Transverse colon (tissue), 4 donors: ENCODE measurements at regions not wholly inside any gene's neighbourhood (a gene's known extent, or its start where the extent isn't known, plus 50 kb on each side); places are given as distances from the start of the nearest gene placed in this dataset.

Experiments
- DNase-seq: peaks from one replicate; pipeline ENCODE4 v3.0.0-alpha.2; 2019
- H3K27ac ChIP-seq, 4 donors: fragments of 200-600 bp; sonication (generic); 2 replicates each; pipeline ENCODE4 v1.5.1; 2016 to 2018; ENCODE audit warnings: inconsistent platforms in 4 of 4
- H3K27me3 ChIP-seq: fragments of 200-600 bp; sonication (generic); 2 replicates; pipeline ENCODE4 v1.5.1; 2017; ENCODE audit warnings: inconsistent platforms
- H3K36me3 ChIP-seq, 4 donors: fragments of 200-600 bp; sonication (generic); 2 replicates each; pipeline ENCODE4 v1.5.1; 2017 to 2019; ENCODE audit warnings: inconsistent platforms in 4 of 4
- H3K4me1 ChIP-seq, 4 donors: fragments of 200-600 bp; sonication (generic); 2 replicates each; pipeline ENCODE4 v1.5.1; 2017 to 2020; ENCODE audit warnings: inconsistent platforms in 4 of 4
- H3K4me3 ChIP-seq, 4 donors: fragments of 200-600 bp; sonication (generic); 1 replicate in 1 of 4; 2 replicates in 3 of 4; pipeline versions ENCODE4 v1.5.1 to v1.6.1; 2017 to 2019; ENCODE audit warnings: inconsistent platforms in 4 of 4
- H3K9me3 ChIP-seq, 2 donors: fragments of 200-600 bp; sonication (generic); 2 replicates each; pipeline ENCODE4 v1.5.1; 2017 to 2019; ENCODE audit warnings: inconsistent platforms in 2 of 2
- EP300 ChIP-seq: sonication (generic); formaldehyde crosslinking; IDR thresholded peaks from one replicate; pipeline ENCODE4 v1.6.1; 2017; ENCODE audit warnings: antibody characterized with exemption, low read depth
- POLR2A ChIP-seq: fragments of 450-650 bp; IDR thresholded peaks from one replicate; pipeline ENCODE4 v1.6.1; 2016; ENCODE audit warnings: antibody characterized with exemption, mild to moderate bottlenecking, moderate library complexity
- POLR2AphosphoS5 ChIP-seq, 3 donors: sonication (generic); formaldehyde crosslinking; IDR thresholded peaks; one replicate each; pipeline ENCODE4 v1.6.1; 2016; ENCODE audit warnings: antibody characterized with exemption in 3 of 3
- WGBS, 2 donors: methylation state at CpG; one replicate each; pipeline ENCODE4 v1.1.5; 2018; ENCODE audit warnings: low coverage in 1 of 2; 5-methylcytosine and 5-hydroxymethylcytosine counted together
- in situ Hi-C, 4 donors: fragments of 200-750 bp; cut with MboI; loops; one replicate each; pipeline versions ENCODE4 v1.15.0 to v1.15.1; 2017; ENCODE audit warnings: low sequenced_read_pairs in 3 of 4, low pct_ligation_motif_present in 1 of 4, low pct_unique_long_range_greater_than_20kb in 1 of 4
- intact Hi-C: fragments of 100-400 bp; cut with DNase I; formaldehyde crosslinking; loops from one replicate; pipeline ENCODE4 v1.15.1; 2023; ENCODE audit warnings: low total_unique reads
- TF ChIP-seq, protein P1 (sequence below), 5 experiments: fragments of 200-600 bp in 3 of 5; fragments of 450-650 bp in 2 of 5; sonication (generic) in 3 of 5; IDR thresholded peaks; 1 replicate in 2 of 5; 2 replicates in 3 of 5; pipeline ENCODE4 v1.5.1; 2016 to 2017; ENCODE audit warnings: antibody characterized with exemption in 5 of 5, inconsistent platforms in 3 of 5, mild to moderate bottlenecking in 2 of 5, moderate library complexity in 1 of 5

DNA sequence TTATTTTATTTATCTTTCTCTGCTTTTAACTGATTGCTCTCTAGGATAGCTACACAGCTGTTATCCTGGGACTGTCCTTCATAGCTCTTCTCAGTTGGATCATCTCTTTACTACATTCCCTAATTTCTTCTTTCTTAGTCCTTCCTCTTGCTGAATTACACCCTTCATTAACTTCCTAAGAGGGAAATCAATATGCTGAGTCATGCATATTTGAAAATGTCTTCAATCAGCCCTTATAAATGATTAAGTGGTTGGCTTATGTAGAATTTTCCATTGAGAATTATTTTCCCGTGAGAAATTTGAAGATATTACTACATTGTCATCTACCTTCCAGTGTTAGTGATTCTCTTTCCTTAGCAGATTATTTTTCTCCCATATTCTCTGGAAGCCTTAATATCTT, 214.2 kb downstream of the SOCS6 start:
- H3K27me3 ChIP-seq: no peaks in the 10 kb centered on the region
- H3K27ac ChIP-seq: no peak overlapping the region
- H3K4me3 ChIP-seq: no peak overlapping the region
- no peaks in the 10 kb centered on the region for H3K9me3 ChIP-seq
- DNase-seq: no peak
- no peaks in the 10 kb centered on the region for H3K36me3 ChIP-seq
- 85 to 94% methylated on average over 1 of the region's 1 CpG for WGBS, 2 donors
- in situ Hi-C loops (no loop called here), intact Hi-C loops (no loop called here)
- no peak for TF ChIP-seq POLR2AphosphoS5 (IDR thresholded peaks at IDR 0.05)
- no peak for TF ChIP-seq POLR2A
- TF ChIP-seq, protein P1, sequence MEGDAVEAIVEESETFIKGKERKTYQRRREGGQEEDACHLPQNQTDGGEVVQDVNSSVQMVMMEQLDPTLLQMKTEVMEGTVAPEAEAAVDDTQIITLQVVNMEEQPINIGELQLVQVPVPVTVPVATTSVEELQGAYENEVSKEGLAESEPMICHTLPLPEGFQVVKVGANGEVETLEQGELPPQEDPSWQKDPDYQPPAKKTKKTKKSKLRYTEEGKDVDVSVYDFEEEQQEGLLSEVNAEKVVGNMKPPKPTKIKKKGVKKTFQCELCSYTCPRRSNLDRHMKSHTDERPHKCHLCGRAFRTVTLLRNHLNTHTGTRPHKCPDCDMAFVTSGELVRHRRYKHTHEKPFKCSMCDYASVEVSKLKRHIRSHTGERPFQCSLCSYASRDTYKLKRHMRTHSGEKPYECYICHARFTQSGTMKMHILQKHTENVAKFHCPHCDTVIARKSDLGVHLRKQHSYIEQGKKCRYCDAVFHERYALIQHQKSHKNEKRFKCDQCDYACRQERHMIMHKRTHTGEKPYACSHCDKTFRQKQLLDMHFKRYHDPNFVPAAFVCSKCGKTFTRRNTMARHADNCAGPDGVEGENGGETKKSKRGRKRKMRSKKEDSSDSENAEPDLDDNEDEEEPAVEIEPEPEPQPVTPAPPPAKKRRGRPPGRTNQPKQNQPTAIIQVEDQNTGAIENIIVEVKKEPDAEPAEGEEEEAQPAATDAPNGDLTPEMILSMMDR (IDR thresholded peaks at IDR 0.05): no peak
- no peak for TF ChIP-seq EP300
- H3K4me1 ChIP-seq: no peaks in the 10 kb centered on the region

DNA sequence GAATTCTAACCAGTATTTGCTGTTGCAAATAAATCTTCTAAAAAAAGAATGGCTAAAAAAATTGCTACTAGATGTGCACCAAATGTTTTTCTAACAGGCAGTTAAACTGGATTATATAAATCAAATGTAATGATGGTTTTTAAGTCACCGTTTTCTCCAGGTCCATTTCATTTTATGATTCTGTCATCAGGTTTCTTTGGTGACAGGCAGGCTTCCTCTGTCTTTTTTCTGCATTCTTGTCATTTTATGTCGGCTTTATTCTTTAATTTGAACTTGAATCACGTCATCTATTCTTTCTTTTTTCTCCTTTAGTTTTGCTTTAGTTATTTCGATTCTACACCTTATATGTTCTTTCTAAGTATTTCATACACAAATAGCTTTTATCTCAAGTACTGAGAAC, 212.5 kb downstream of the SOCS6 start:
- Histone ChIP-seq H3K36me3 (no peaks in the 10 kb centered on the region), H3K4me1 (no peaks in the 10 kb centered on the region), H3K9me3 (no peaks in the 10 kb centered on the region), H3K4me3 (no peak overlapping the region), H3K27ac (no peak overlapping the region), H3K27me3 (no peaks in the 10 kb centered on the region)
- TF ChIP-seq, protein P1 (IDR thresholded peaks at IDR 0.05): no peak
- no peak for TF ChIP-seq EP300
- no peak for TF ChIP-seq POLR2A
- no peak for TF ChIP-seq POLR2AphosphoS5 (IDR thresholded peaks at IDR 0.05)
- 57 to 87% methylated on average over 4 of the region's 4 CpGs for WGBS, 2 donors
- no peak for DNase-seq
- in situ Hi-C loops (no loop called here), intact Hi-C loops (no loop called here)

DNA sequence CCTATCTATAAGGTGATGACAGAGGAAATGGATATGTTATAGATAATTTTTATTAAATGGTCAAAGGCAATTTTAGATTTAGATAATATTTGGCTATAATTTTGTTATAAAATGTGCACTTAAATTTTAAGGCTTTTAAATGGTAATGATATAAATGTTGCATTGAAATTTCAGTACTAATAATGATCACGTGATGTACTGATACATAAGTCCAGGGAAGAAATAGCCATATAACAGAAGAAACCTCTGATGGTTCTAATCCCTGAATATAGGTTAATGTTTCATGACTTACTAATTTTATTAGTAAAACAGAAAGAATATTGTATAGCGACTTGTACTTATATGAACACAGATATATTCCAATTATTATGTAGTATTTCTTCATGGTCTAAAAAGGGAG, 211.9 kb downstream of the SOCS6 start:
- no peaks in the 10 kb centered on the region for H3K27me3 ChIP-seq
- TF ChIP-seq POLR2A: no peak
- TF ChIP-seq POLR2AphosphoS5 (IDR thresholded peaks at IDR 0.05): no peak
- TF ChIP-seq, protein P1 (IDR thresholded peaks at IDR 0.05): no peak
- no peak for TF ChIP-seq EP300
- H3K36me3 ChIP-seq: no peaks in the 10 kb centered on the region
- WGBS, 2 donors: 79 to 83% methylated on average over 2 of the region's 2 CpGs
- in situ Hi-C loops (no loop called here), intact Hi-C loops (no loop called here)
- no peak overlapping the region for H3K27ac ChIP-seq
- H3K4me3 ChIP-seq: no peak overlapping the region
- no peaks in the 10 kb centered on the region for H3K9me3 ChIP-seq
- no peak for DNase-seq
- H3K4me1 ChIP-seq: no peaks in the 10 kb centered on the region

DNA sequence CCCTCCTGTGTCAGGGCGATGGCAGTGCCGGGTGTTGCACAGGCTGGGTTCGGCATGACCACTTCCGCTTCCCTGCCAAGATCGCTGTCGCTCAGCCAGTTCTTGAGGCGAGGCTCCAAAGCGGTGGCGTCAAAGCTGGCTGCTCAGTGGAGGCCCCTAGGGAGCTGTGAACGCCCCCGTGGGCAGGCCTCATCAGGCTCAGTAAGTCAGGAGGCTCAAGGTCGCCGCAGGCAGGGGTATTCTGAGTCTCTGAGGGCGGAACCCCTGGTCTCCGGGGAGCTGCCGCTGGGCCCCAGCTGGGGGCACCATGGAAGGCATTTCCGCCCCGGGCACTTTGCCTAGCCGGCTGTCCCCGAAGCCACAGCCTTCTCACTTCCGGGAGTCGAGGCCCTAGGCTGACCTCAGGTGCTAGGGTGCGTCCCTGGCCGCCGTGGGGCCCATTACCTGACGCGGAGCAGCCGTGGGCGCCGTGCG, 210.4 kb downstream of the SOCS6 start:
- Histone ChIP-seq H3K4me3 (no peak overlapping the region), H3K4me1 (no peaks in the 10 kb centered on the region), H3K36me3 (no peaks in the 10 kb centered on the region), H3K27ac (no peak overlapping the region), H3K9me3 (no peaks in the 10 kb centered on the region), H3K27me3 (no peaks in the 10 kb centered on the region)
- intact Hi-C loops (no loop called here), in situ Hi-C loops (no loop called here)
- TF ChIP-seq, protein P1 (IDR thresholded peaks at IDR 0.05): no peak
- TF ChIP-seq POLR2A (no peak), POLR2AphosphoS5 (IDR thresholded peaks at IDR 0.05) (no peak), EP300 (no peak)
- 88% methylated on average over 31 of the region's 31 CpGs; no CpG with 5 or more reads in 1 of the 2 donors for WGBS, 2 donors
- DNase-seq: no peak
